Esophagus muscularis mucosa (tissue), 4 donors: ENCODE measurements at regions not wholly inside any gene's neighbourhood (a gene's known extent, or its start where the extent isn't known, plus 50 kb on each side); places are given as distances from the start of the nearest gene placed in this dataset.

ENCODE experiments used
- EP300 ChIP-seq: sonication (generic); formaldehyde crosslinking; IDR thresholded peaks from one replicate; pipeline ENCODE4 v1.6.1; 2017; ENCODE audit warnings: antibody characterized with exemption
- POLR2A ChIP-seq: fragments of 450-650 bp; IDR thresholded peaks from one replicate; pipeline ENCODE4 v1.6.1; 2017; ENCODE audit warnings: antibody characterized with exemption, moderate library complexity, mild to moderate bottlenecking, low read depth
- POLR2AphosphoS5 ChIP-seq, 2 donors: sonication (generic); formaldehyde crosslinking; IDR thresholded peaks; one replicate each; pipeline ENCODE4 v1.6.1; 2017; ENCODE audit warnings: antibody characterized with exemption in 2 of 2
- TF ChIP-seq, protein P1 (sequence below), 3 experiments: fragments of 200-600 bp in 2 of 3; fragments of 450-650 bp in 1 of 3; sonication (generic) in 2 of 3; IDR thresholded peaks; one replicate each; pipeline ENCODE4 v1.5.1; 2017 to 2019; ENCODE audit warnings: antibody characterized with exemption in 3 of 3, mild to moderate bottlenecking in 2 of 3, moderate library complexity in 1 of 3

DNA sequence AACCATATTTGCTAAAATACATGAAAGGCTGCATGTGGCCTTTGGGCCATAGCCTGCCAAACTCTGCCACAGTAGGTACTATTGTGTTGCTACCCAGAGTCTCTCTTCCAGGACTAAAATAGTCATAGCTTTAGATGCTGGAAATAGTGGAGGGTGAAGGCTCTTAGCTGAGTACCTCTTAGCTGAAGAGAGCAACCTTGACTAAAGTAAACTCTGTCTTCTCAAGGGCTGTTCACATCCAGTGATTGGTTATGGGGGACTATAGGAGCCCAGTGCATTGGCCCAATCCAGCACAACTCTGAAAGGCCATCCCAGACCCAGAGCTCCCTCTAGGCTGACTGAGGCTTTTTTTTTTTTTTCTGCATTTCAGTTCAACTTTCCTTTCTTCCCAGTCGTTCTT, 117.8 kb upstream of the ACP3 start:
- TF ChIP-seq EP300, result no peak
- TF ChIP-seq, protein P1, sequence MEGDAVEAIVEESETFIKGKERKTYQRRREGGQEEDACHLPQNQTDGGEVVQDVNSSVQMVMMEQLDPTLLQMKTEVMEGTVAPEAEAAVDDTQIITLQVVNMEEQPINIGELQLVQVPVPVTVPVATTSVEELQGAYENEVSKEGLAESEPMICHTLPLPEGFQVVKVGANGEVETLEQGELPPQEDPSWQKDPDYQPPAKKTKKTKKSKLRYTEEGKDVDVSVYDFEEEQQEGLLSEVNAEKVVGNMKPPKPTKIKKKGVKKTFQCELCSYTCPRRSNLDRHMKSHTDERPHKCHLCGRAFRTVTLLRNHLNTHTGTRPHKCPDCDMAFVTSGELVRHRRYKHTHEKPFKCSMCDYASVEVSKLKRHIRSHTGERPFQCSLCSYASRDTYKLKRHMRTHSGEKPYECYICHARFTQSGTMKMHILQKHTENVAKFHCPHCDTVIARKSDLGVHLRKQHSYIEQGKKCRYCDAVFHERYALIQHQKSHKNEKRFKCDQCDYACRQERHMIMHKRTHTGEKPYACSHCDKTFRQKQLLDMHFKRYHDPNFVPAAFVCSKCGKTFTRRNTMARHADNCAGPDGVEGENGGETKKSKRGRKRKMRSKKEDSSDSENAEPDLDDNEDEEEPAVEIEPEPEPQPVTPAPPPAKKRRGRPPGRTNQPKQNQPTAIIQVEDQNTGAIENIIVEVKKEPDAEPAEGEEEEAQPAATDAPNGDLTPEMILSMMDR (IDR thresholded peaks at IDR 0.05), result no peak
- no peak for TF ChIP-seq POLR2A
- TF ChIP-seq POLR2AphosphoS5 (IDR thresholded peaks at IDR 0.05), result no peak
